GM21717 (cell line): ENCODE measurements at regions not wholly inside any gene's neighbourhood (a gene's known extent, or its start where the extent isn't known, plus 50 kb on each side); places are given as distances from the start of the nearest gene placed in this dataset.
A peak's percentile ranks its signal among the peaks of the same experiment; 100 is the strongest.
"Not testable (repeated sequence)": the region's sequence is repeated elsewhere in the genome, so short reads cannot be mapped to it uniquely, and the experiment has no call there.

Experiments
- ATAC-seq: cut with Tn5 transposase; IDR thresholded peaks from one replicate; pipeline ENCODE4 v1.9.1; 2021; ENCODE audit warnings: mild to moderate bottlenecking, moderate library complexity; ENCODE audit not compliant: unreplicated experiment

GRCh38 chr1:213622365-213623063 is 365.3 kb upstream of the PROX1 start:
- peak; percentile 90 for ATAC-seq

GRCh38 chr1:213623064-213623581 is 364.6 kb upstream of the PROX1 start:
- ATAC-seq = no peak

- no peak for ATAC-seq
These were observed 363.9 kb upstream of the PROX1 start for GRCh38 chr1:213623862-213624261.

GRCh38 chr1:213636778-213637177 is 351.0 kb upstream of the PROX1 start:
- ATAC-seq = not testable (repeated sequence)

- no peak for ATAC-seq
These were observed 346.5 kb upstream of the PROX1 start for GRCh38 chr1:213641312-213641711.

- no peak for ATAC-seq
These were observed 344.4 kb upstream of the PROX1 start for GRCh38 chr1:213643360-213643759.

GRCh38 chr1:213647864-213648650 is 339.7 kb upstream of the PROX1 start:
- ATAC-seq = no peak

GRCh38 chr1:213649373-213649772 is 338.4 kb upstream of the PROX1 start:
- no peak for ATAC-seq

- no peak for ATAC-seq
These were observed 337.2 kb upstream of the PROX1 start for GRCh38 chr1:213650603-213651002.

GRCh38 chr1:213651077-213651476 is 336.7 kb upstream of the PROX1 start:
- ATAC-seq = no peak

GRCh38 chr1:213652109-213652508 is 335.7 kb upstream of the PROX1 start:
- no peak for ATAC-seq

GRCh38 chr1:213656039-213656438 is 331.7 kb upstream of the PROX1 start:
- ATAC-seq = no peak

- ATAC-seq = no peak
These were observed 331.3 kb upstream of the PROX1 start for GRCh38 chr1:213656503-213656902.

- no peak for ATAC-seq
These were observed 330.8 kb upstream of the PROX1 start for GRCh38 chr1:213657013-213657412.

- no peak for ATAC-seq
These were observed 329.9 kb upstream of the PROX1 start for GRCh38 chr1:213657879-213658278.

- ATAC-seq = no peak
These were observed 329.3 kb upstream of the PROX1 start for GRCh38 chr1:213658457-213658856.

- no peak for ATAC-seq
These were observed 327.9 kb upstream of the PROX1 start for GRCh38 chr1:213659580-213660547.

GRCh38 chr1:213661302-213661701 is 326.5 kb upstream of the PROX1 start:
- no peak for ATAC-seq

GRCh38 chr1:213666113-213666512 is 321.7 kb upstream of the PROX1 start:
- no peak for ATAC-seq

- ATAC-seq = no peak
These were observed 320.9 kb upstream of the PROX1 start for GRCh38 chr1:213666922-213667321.

- ATAC-seq = no peak
These were observed 318.3 kb upstream of the PROX1 start for GRCh38 chr1:213669512-213669911.
